ENCODE measurements at regions not wholly inside any gene's neighbourhood (a gene's known extent, or its start where the extent isn't known, plus 50 kb on each side); places are given as distances from the start of the nearest gene placed in this dataset.

- no peak for DNase-seq
Observed at GRCh38 chr2:177098001-177098613, 114.5 kb upstream of the HNRNPA3 start.

DNA sequence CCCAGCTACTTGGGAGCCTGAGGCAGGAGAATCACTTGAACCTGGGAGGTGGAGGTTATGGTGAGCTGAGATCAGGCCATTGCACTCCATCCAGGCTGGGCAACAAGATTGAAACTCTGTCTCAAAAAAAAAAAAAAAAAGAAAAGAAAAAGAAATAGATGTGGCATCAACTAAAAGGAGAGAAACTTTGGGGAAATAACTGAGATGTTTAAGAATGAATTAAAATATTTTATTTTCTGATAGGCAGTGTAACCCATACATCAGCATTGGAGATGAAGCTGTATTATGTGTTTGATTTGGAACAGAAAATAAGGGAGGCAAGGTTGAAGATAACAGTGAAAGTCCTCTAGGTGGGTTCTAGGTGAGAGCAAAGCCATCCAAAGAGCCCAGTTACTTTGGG lies 110.7 kb upstream of the HNRNPA3 start:
- no peak for DNase-seq

DNA sequence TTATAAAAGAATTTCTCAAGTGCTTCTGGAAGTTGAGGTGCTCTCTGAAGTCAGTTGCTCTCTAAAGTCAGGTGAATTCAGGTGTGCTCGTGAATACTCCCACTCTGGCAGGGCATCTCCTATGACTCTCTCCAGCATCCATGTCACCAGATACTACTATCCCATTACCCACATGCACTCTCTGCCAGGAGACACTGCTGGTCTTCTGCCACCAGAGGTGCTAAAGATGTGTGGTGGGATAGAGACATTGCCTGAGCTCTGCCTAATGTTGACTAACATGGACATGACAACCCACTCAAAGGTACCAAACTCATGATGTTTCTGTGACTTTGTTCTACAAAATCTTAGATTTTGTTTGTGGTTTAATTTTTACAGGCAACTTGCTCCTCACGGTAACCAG lies 106.4 kb upstream of the HNRNPA3 start:
- DNase-seq, result no peak

- no peak for DNase-seq
Observed at GRCh38 chr2:177108890-177109289, 103.7 kb upstream of the HNRNPA3 start.

DNA sequence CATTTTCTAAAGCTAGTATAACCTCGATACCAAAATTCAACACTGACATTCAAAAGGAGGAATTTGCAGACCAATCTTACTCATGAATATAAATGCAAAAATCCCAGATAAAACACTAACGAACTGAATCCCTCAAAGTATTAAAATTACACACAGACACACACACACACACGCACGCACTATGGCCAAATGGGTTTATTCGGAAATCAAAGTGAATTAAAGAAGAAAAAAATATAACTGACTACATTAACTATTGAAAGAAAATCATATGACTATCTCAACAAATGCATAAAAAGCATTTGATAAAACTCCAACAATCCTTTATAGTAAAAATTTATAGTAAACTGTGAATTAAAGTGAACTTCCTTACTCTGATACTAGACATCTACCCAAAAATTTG lies 97.9 kb upstream of the HNRNPA3 start:
- no peak for DNase-seq

GRCh38 chr2:177117755-177118154 lies 94.8 kb upstream of the HNRNPA3 start:
- DNase-seq, result no peak

GRCh38 chr2:177118636-177119035 lies 94.0 kb upstream of the HNRNPA3 start:
- no peak for DNase-seq

DNA sequence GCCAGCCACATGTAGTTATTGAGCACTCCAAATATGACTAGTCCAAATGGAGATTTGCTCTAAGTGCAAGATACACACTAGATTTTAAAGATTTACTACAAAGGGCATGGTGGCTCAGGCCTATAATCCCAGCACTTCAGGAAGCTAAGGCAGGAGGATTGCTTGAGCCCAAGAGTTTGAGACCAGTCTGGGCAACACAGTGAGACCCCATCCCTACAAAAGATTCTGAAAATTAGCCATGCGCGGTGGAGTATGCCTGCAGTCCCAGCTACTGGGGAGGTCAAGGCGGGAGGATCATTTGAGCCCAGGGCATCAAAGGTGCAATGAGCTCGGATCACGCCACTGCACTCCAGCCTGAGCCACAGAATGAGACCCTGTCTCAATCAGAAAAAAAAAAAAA lies 93.5 kb upstream of the HNRNPA3 start:
- DNase-seq, result no peak

GRCh38 chr2:177123048-177123447 lies 89.5 kb upstream of the HNRNPA3 start:
- no peak for DNase-seq

- no peak for DNase-seq
Observed at GRCh38 chr2:177124371-177124770, 88.2 kb upstream of the HNRNPA3 start.

- no peak for DNase-seq
Observed at GRCh38 chr2:177127821-177128220, 84.8 kb upstream of the HNRNPA3 start.

DNA sequence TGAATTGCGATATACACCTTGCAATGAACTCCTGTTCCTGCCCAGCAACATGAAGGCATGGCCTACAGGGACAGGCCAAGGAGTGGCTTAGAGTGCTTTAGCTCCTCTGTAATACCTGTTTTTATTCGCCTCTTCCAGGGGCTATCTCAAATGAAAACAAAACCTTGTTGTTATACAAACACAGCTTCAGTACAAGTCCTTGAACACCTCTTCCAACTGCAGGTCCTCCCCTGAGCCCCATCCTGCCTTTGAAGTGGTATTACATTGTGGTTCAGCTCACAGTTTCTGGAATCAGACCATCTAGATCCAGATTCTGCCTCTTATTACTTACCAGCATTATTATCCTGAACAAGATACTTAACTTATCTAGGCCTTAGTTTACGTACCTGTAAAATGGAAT lies 83.0 kb upstream of the HNRNPA3 start:
- no peak for DNase-seq

GRCh38 chr2:177131858-177132257 lies 80.7 kb upstream of the HNRNPA3 start:
- DNase-seq, result no peak

DNA sequence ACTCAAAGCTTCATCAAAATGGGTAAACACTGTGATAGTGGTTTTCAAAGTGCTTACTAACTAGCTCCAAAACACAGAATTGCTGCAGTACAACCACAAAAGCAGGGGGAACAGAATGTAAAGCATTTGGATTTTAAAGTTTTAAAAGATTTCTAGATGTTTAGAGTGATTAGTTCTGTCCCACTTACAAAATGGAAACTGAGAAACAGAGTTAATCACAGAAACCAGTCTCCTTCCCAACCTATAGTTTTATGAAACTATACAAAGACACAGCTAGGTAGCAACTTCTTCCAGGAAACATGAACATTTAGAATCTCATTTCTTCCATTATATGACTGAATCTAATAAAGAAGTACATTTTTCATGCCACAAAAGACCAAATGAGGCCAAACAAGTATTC lies 73.8 kb upstream of the HNRNPA3 start:
- DNase-seq, result no peak

- DNase-seq, result no peak
Observed at GRCh38 chr2:177141866-177142265, 70.7 kb upstream of the HNRNPA3 start.

DNA sequence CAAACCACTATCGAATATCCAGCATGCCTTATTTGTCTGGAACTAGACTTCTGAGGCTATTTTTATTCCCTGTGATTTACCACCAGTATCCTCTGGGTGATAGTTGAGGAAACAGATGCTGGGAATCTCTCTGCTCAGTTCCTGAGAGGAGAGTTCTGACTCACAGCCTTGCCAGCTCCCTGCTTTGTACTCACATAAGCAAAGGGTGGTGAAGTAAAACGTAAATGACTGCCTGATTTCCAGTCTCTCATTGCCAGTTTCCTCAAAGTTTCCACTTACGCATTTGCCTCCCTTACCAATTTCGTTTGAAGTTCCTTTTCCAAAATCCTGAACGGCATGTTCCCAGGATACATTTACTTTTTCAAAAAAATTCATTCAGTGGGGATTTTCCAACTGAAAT lies 69.2 kb upstream of the HNRNPA3 start:
- no peak for DNase-seq

DNA sequence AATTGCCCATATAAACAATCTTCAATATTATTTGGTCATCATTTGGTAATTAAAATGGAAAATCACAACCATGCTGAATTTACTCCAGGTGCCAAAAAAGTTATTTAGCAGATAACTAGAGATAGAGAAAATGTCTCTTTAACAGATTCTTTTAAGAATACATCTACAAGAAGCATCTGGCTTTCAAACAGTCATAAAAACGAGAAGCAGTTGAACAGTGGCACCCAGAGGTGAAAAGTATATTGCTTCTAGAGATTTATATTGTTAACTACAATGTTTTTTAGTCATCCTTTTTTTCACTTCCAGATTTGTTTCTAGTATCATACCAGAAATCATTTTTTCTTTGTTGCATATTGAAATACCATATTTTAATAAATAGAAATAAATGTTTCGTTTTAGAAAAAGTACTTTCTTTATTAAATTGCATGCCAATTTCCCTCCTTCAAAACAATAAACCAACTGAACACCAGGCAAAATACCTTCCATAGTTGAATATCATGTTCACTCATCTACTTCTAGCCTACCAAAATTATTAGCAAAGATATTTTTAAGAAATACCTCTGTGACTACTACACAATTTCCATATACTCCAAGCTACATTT lies 65.4 kb upstream of the HNRNPA3 start:
- DNase-seq, result peak; percentile 58

GRCh38 chr2:177147834-177148445 lies 64.7 kb upstream of the HNRNPA3 start:
- DNase-seq, result no peak

DNA sequence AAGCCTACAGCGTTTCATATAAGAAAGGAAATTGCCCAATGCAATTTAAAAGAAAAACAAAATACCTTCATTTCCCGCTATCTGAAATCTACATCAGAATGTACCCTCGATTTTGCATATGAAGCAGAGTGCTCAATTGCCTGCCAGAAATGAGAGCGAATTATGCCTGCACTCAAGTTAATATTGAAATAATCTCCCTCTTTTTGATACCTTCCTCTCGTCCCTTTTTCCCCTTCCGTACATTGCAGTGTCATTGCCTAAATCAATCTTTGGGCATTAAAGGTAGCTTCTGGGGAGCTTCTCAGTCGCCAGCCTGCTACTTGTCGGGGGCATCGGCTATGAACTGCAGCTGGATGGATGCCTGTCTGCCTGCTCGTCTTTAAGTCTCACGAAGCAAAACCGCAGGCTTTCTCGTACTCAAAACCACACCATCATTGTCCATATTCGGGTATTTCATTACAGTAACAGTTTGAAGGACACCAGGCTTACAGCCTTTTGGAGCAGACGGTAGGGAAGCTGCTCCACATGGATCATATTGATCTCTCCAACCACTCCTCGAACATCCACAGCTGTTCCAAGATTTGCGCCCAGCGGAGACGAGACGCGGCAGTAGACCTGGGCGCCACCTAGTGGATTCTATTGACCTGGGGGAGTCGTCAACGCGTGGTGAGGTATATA lies 64.0 kb upstream of the HNRNPA3 start:
- DNase-seq, result peak; percentile 64

GRCh38 chr2:177149155-177149503 lies 63.5 kb upstream of the HNRNPA3 start:
- DNase-seq, result no peak

DNA sequence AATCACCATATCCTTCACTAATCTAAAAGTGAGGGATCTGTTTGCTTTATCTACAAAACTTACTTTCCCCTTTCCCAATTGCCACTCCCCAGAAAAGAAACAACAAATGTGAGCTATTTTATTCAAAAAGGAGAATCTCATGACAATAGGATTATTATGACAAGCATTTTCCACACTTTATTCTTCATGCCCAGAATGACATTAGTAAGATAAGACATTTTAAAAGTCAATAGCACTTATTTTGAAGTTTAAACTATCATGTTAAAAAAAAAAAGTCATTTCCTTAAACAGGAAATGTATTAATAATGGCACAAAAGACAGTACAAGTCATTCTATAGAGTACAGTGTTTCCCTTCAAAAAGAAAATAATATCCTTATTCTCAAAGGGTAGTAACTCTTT lies 58.8 kb upstream of the HNRNPA3 start:
- no peak for DNase-seq

- DNase-seq, result no peak
Observed at GRCh38 chr2:177154809-177155208, 57.8 kb upstream of the HNRNPA3 start.

- DNase-seq, result no peak
Observed at GRCh38 chr2:177155631-177156030, 57.0 kb upstream of the HNRNPA3 start.

- peak; percentile 40 for DNase-seq
Observed at GRCh38 chr2:177161741-177162460, 50.7 kb upstream of the HNRNPA3 start.

Data from CD4-positive, alpha-beta T cell treated with Interleukin-4 for 4 hours (primary cell).